ENCODE measurements at regions not wholly inside any gene's neighbourhood (a gene's known extent, or its start where the extent isn't known, plus 50 kb on each side); places are given as distances from the start of the nearest gene placed in this dataset.

DNA sequence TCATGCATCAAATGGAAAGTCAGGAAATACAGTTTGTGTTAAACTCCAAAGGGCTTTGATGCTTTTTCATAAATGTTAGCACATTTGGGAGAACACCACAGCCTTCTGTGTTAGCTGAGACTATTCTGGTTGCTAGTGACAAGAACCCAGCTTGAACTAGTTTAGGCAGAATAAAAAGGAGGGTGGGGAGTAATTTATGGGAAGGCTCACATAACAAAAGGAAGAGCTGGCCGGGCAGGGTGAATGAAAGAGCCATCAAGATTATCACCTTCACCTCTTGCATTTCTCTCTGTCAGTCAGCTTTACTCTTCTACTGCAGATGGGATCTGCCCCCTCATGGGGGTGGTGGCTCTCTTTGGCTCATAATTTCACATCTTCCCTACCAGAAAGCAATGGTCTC, 75.4 kb upstream of the VTCN1 start:
- no peak for ATAC-seq

DNA sequence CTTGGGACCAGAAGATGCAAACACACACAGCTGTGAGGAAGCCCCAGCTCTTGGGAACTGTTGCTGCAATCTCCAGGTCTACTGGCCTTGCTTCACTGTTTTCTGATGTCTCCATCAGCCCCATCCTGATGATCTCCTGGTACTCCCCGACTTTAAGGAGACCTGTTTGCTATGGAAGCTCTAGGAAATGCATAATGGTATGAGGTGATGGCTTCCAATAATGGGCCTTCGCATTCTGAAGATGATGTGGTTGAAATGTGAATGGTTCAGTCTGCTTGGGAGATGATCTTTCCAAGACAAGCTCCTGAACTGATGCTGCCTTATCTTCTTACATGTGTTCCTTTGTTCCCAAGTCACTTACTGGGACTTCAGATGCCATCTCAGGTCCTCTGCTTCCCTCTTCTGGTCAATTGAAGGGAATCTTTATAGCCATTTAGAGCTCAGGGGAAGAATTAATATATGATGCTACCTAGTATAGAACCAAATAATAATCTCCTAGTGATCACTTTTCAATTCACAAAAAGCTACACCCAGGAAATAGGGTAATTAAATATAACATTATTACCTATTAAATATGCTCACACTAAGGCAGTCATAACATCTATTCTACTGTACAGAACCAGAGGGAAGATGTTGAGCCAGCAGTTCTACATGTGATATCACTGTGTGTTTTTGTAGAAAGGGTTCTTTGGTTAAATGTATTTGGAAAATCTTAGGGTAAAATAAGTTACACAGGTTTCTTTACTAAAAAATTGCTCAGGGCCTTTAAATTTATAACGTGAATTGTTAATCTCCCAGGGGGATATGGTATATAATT, 73.9 kb upstream of the VTCN1 start:
- peak; percentile 94 for ATAC-seq
- no peak for TF ChIP-seq ARNTL (CRISPR knock-in tag; IDR thresholded peaks at IDR 0.05; ENCODE audit: borderline replicate concordance, low read depth)

More for the DNA sequence above, 75.4 kb upstream of the VTCN1 start:
- TF ChIP-seq, protein P1, sequence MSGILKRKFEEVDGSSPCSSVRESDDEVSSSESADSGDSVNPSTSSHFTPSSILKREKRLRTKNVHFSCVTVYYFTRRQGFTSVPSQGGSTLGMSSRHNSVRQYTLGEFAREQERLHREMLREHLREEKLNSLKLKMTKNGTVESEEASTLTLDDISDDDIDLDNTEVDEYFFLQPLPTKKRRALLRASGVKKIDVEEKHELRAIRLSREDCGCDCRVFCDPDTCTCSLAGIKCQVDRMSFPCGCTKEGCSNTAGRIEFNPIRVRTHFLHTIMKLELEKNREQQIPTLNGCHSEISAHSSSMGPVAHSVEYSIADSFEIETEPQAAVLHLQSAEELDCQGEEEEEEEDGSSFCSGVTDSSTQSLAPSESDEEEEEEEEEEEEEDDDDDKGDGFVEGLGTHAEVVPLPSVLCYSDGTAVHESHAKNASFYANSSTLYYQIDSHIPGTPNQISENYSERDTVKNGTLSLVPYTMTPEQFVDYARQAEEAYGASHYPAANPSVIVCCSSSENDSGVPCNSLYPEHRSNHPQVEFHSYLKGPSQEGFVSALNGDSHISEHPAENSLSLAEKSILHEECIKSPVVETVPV (CRISPR knock-in tag; IDR thresholded peaks at IDR 0.05) = no peak
- TF ChIP-seq GLIS3 (CRISPR knock-in tag; IDR thresholded peaks at IDR 0.05) = no peak
- TF ChIP-seq CSDC2 (CRISPR knock-in tag; IDR thresholded peaks at IDR 0.05) = no peak
- TF ChIP-seq ZFP30 (CRISPR knock-in tag; IDR thresholded peaks at IDR 0.05) = no peak
- no peak for TF ChIP-seq ARNTL (CRISPR knock-in tag; IDR thresholded peaks at IDR 0.05; ENCODE audit: borderline replicate concordance, low read depth)

DNA sequence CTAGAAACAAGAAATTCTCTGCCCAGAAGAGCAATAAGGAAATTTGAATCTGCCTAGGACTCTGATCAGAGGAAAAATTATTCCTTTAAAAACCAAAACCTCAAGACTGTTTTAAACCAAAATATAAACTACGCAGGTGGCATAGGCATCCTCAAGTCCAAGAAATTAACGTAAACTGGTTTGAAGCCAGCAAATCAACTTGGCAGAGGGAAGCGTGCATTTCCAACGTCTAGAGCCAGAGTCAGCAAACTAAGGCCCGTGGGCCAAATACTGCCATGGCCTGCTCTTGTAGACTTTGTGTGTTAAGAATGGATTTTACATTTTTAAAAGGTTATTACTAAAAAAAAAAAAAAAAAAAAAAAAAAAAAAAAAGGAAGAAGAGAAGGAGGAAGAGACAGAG, 67.8 kb upstream of the VTCN1 start:
- TF ChIP-seq, protein P1 (CRISPR knock-in tag; IDR thresholded peaks at IDR 0.05) = no peak
- TF ChIP-seq ZNF70 (CRISPR knock-in tag; IDR thresholded peaks at IDR 0.05) = no peak
- TF ChIP-seq SNAI2 (CRISPR knock-in tag; IDR thresholded peaks at IDR 0.05) = no peak
- TF ChIP-seq ZFP3 (CRISPR knock-in tag; IDR thresholded peaks at IDR 0.05) = no peak
- ATAC-seq = no peak

DNA sequence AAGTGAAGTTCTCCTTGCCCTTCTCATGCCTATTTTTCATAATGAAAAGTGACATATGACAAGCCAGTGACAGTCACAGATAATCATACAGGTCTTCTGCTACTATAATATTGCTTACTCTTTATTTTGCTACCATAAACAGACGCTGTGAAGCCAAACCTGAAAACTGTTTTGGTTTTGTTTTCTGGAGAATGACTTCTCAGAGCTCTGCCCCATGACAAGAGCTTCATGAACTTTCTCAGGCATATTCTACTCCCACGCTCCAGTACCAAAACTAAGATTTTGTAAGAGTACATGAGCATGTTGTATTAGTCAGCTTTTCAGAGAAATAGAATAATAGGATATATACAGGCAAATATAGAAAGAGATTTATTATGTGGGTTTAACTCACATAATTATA, 64.3 kb upstream of the VTCN1 start:
- no peak for ATAC-seq
- TF ChIP-seq, protein P1 (CRISPR knock-in tag; IDR thresholded peaks at IDR 0.05) = no peak
- TF ChIP-seq TCF4 (CRISPR knock-in tag; IDR thresholded peaks at IDR 0.05; ENCODE audit: borderline replicate concordance) = no peak
- TF ChIP-seq ZNF8 (CRISPR knock-in tag; IDR thresholded peaks at IDR 0.05) = no peak
- no peak for TF ChIP-seq ZFP30 (CRISPR knock-in tag; IDR thresholded peaks at IDR 0.05)
- TF ChIP-seq, protein P2, sequence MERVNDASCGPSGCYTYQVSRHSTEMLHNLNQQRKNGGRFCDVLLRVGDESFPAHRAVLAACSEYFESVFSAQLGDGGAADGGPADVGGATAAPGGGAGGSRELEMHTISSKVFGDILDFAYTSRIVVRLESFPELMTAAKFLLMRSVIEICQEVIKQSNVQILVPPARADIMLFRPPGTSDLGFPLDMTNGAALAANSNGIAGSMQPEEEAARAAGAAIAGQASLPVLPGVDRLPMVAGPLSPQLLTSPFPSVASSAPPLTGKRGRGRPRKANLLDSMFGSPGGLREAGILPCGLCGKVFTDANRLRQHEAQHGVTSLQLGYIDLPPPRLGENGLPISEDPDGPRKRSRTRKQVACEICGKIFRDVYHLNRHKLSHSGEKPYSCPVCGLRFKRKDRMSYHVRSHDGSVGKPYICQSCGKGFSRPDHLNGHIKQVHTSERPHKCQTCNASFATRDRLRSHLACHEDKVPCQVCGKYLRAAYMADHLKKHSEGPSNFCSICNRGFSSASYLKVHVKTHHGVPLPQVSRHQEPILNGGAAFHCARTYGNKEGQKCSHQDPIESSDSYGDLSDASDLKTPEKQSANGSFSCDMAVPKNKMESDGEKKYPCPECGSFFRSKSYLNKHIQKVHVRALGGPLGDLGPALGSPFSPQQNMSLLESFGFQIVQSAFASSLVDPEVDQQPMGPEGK (CRISPR knock-in tag; IDR thresholded peaks at IDR 0.05; ENCODE audit: borderline replicate concordance) = no peak
- TF ChIP-seq RARB (CRISPR knock-in tag; IDR thresholded peaks at IDR 0.05) = no peak
- TF ChIP-seq BACH2 (CRISPR knock-in tag; IDR thresholded peaks at IDR 0.05; ENCODE audit: borderline replicate concordance) = no peak
- TF ChIP-seq TOX (CRISPR knock-in tag; IDR thresholded peaks at IDR 0.05; ENCODE audit: borderline replicate concordance) = no peak
- no peak for TF ChIP-seq ZNF565 (CRISPR knock-in tag; conservative IDR thresholded peaks at IDR 0.05; ENCODE audit: low read depth)

DNA sequence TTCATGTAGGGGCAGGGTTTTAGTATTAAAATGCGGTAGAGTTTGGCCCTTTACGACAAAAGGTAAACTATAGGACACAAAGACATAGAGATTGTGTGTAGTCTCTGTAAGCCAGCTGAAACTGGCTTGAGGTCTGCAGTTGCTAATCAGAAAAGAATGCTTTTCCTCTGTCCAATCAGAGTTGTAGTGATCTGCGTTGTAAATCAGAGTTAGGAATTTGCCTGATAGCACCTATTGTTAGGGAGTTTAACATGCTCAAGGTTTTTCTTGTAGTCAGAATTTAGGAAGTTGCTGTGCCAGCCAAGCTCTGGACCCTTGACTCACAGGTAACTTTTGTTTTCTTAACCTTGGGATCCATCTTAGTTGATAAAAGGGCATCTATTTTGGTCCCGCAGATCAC, 61.2 kb upstream of the VTCN1 start:
- TF ChIP-seq, protein P3, sequence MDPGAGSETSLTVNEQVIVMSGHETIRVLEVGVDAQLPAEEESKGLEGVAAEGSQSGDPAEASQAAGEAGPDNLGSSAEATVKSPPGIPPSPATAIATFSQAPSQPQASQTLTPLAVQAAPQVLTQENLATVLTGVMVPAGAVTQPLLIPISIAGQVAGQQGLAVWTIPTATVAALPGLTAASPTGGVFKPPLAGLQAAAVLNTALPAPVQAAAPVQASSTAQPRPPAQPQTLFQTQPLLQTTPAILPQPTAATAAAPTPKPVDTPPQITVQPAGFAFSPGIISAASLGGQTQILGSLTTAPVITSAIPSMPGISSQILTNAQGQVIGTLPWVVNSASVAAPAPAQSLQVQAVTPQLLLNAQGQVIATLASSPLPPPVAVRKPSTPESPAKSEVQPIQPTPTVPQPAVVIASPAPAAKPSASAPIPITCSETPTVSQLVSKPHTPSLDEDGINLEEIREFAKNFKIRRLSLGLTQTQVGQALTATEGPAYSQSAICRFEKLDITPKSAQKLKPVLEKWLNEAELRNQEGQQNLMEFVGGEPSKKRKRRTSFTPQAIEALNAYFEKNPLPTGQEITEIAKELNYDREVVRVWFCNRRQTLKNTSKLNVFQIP (CRISPR knock-in tag; IDR thresholded peaks at IDR 0.05; ENCODE audit: borderline replicate concordance, low read depth) = no peak
- TF ChIP-seq, protein P4, sequence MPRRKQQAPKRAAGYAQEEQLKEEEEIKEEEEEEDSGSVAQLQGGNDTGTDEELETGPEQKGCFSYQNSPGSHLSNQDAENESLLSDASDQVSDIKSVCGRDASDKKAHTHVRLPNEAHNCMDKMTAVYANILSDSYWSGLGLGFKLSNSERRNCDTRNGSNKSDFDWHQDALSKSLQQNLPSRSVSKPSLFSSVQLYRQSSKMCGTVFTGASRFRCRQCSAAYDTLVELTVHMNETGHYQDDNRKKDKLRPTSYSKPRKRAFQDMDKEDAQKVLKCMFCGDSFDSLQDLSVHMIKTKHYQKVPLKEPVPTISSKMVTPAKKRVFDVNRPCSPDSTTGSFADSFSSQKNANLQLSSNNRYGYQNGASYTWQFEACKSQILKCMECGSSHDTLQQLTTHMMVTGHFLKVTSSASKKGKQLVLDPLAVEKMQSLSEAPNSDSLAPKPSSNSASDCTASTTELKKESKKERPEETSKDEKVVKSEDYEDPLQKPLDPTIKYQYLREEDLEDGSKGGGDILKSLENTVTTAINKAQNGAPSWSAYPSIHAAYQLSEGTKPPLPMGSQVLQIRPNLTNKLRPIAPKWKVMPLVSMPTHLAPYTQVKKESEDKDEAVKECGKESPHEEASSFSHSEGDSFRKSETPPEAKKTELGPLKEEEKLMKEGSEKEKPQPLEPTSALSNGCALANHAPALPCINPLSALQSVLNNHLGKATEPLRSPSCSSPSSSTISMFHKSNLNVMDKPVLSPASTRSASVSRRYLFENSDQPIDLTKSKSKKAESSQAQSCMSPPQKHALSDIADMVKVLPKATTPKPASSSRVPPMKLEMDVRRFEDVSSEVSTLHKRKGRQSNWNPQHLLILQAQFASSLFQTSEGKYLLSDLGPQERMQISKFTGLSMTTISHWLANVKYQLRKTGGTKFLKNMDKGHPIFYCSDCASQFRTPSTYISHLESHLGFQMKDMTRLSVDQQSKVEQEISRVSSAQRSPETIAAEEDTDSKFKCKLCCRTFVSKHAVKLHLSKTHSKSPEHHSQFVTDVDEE (CRISPR knock-in tag; IDR thresholded peaks at IDR 0.05) = no peak
- ATAC-seq = no peak
